ENCODE measurements at regions not wholly inside any gene's neighbourhood (a gene's known extent, or its start where the extent isn't known, plus 50 kb on each side); places are given as distances from the start of the nearest gene placed in this dataset.
A peak's percentile ranks its signal among the peaks of the same experiment; 100 is the strongest.

- DNase-seq (ENCODE audit: extremely low read depth, insufficient read length): no peak
- Histone ChIP-seq H3K4me3 (replicated peaks; ENCODE audit: low read depth, low read length) (no peak overlapping the region), H3K36me3 (ENCODE audit: control insufficient read depth, insufficient read depth, low read length) (no peaks in the 10 kb centered on the region), H3K27me3 (replicated peaks; ENCODE audit: control insufficient read depth, insufficient read depth, low read length) (no peaks in the 10 kb centered on the region)
- TF ChIP-seq CTCF (IDR thresholded peaks at IDR 0.05; ENCODE audit: insufficient read depth, low read length, poor library complexity, severe bottlenecking): no peak
Measured at GRCh38 chr4:154677300-154677699, 64.8 kb upstream of the FGG start.

GRCh38 chr4:154677923-154678322, 65.5 kb upstream of the FGG start:
- no peaks in the 10 kb centered on the region for H3K27me3 ChIP-seq (replicated peaks; ENCODE audit: control insufficient read depth, insufficient read depth, low read length)
- no peak overlapping the region for H3K4me3 ChIP-seq (replicated peaks; ENCODE audit: low read depth, low read length)
- no peak for DNase-seq (ENCODE audit: extremely low read depth, insufficient read length)
- H3K36me3 ChIP-seq (ENCODE audit: control insufficient read depth, insufficient read depth, low read length): no peaks in the 10 kb centered on the region
- TF ChIP-seq CTCF (IDR thresholded peaks at IDR 0.05; ENCODE audit: insufficient read depth, low read length, poor library complexity, severe bottlenecking): no peak

- H3K36me3 ChIP-seq (ENCODE audit: control insufficient read depth, insufficient read depth, low read length): no peaks in the 10 kb centered on the region
- TF ChIP-seq CTCF (IDR thresholded peaks at IDR 0.05; ENCODE audit: insufficient read depth, low read length, poor library complexity, severe bottlenecking): no peak
- no peak overlapping the region for H3K4me3 ChIP-seq (replicated peaks; ENCODE audit: low read depth, low read length)
- no peak for DNase-seq (ENCODE audit: extremely low read depth, insufficient read length)
- no peaks in the 10 kb centered on the region for H3K27me3 ChIP-seq (replicated peaks; ENCODE audit: control insufficient read depth, insufficient read depth, low read length)
Measured at GRCh38 chr4:154683956-154684681, 59.7 kb upstream of the LRAT start.

- peak; percentile 8 for TF ChIP-seq CTCF (IDR thresholded peaks at IDR 0.05; ENCODE audit: insufficient read depth, low read length, poor library complexity, severe bottlenecking)
- Histone ChIP-seq H3K36me3 (ENCODE audit: control insufficient read depth, insufficient read depth, low read length) (no peaks in the 10 kb centered on the region), H3K27me3 (replicated peaks; ENCODE audit: control insufficient read depth, insufficient read depth, low read length) (no peaks in the 10 kb centered on the region), H3K4me3 (replicated peaks; ENCODE audit: low read depth, low read length) (no peak overlapping the region)
- DNase-seq (ENCODE audit: extremely low read depth, insufficient read length): no peak
Measured at GRCh38 chr4:154686838-154687237, 57.0 kb upstream of the LRAT start.

GRCh38 chr4:154687840-154688239, 56.0 kb upstream of the LRAT start:
- no peak for DNase-seq (ENCODE audit: extremely low read depth, insufficient read length)
- Histone ChIP-seq H3K27me3 (replicated peaks; ENCODE audit: control insufficient read depth, insufficient read depth, low read length) (no peaks in the 10 kb centered on the region), H3K36me3 (ENCODE audit: control insufficient read depth, insufficient read depth, low read length) (no peaks in the 10 kb centered on the region)

More at GRCh38 chr4:154687840-154688239, 56.0 kb upstream of the LRAT start:
- H3K4me3 ChIP-seq (replicated peaks; ENCODE audit: low read depth, low read length): no peak overlapping the region
- TF ChIP-seq CTCF (IDR thresholded peaks at IDR 0.05; ENCODE audit: insufficient read depth, low read length, poor library complexity, severe bottlenecking): no peak
